Islet of Langerhans (tissue), 1 donor: ENCODE measurements at regions not wholly inside any gene's neighbourhood (a gene's known extent, or its start where the extent isn't known, plus 50 kb on each side); places are given as distances from the start of the nearest gene placed in this dataset.

Experiments
- FAIRE-seq: peaks from one replicate; lab custom pipeline; 2011; peaks lifted over from hg19 to GRCh38; lab: Jason Lieb, UNC

DNA sequence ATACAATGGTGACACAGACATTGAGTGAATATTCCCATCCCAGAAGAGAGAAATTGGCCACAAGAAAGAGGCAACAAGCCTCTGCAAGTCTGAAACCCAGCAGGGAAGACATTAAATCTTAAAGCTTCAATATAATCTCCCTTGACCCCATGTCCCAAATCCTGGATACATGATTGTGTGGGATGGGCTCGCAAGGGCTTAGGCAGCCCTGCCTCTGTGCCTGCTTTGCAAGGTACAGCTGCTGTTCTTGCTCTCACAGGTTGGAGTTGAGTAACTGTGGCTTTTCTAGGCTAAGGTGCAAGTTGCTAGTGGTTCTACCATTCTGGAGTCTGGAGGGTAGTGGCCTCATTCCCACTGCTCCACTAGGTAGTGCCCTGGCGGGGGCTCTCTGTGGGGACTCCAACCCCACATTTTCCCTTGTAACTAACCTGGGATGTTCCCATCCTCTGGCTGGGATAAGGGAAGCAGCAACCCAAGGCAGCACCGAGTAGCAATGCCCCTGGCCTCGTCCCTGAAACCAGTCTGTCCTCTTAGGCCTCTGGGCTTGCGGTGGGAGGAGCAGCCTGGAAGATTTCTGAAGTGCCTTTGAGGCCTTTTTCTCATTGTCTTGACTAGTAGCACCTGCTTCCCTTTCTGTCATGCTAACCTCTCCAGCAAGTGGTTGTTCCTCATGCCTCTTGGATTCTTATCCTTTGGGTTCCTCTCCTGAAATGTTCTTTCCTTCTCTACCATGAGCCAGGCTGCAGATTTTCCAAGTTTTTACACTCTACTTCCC lies 90.0 kb downstream of the FAM174B start:
- no peak for FAIRE-seq

DNA sequence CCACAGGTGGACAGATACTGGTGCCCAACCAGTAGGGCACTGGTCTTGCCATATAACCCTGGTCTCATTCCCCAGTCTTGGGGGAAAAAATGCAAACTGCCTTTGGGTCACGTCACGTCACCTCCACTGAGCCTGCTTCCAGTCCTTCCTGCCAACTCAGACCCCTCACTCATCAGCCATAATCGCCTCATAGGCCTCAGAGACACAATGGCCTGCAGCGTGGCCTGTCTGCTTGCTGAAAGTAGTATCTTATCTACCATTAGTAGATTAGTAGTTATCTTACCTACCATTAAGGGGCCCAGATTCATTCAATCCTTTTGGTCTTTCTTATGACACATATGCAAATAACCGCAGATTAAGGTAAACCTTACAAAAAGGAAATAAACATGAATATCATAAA lies 93.8 kb downstream of the FAM174B start:
- no peak for FAIRE-seq

DNA sequence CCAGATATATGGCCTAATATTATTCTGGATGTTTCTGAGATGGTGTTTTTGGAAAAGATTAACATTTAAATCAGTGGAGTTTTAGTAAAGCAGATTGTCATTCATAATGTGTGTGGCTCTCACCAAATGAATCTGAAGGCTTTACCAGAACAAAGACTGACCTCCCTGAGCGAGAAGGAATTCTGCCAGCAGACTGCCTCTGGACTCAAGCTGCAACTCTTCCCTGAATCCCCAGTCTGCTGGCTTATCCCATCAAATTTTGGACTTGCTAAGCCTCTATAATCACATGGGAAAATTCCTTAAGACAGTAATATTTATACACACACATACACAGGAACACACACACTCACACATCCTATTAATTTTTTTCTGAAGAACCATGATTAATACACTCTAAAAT lies 102.3 kb downstream of the FAM174B start:
- no peak for FAIRE-seq

DNA sequence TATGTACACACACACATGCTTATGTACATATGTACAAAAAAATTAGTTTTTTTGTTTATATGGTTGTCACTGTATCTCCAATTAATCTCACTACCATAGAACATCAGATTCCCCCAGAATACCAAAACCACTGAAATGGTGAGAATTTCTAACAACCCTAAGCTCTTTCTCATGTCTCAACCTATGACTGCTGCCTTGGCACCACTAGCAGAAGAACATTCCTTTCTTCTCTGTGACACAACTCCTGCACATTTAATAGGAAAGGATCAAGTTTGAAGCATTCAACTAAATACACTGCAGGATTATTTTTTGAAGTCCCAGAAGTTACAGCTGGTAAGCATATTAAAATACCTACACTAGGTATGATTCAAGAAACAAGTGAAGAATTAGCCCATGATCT lies 109.6 kb downstream of the FAM174B start:
- FAIRE-seq, result no peak

DNA sequence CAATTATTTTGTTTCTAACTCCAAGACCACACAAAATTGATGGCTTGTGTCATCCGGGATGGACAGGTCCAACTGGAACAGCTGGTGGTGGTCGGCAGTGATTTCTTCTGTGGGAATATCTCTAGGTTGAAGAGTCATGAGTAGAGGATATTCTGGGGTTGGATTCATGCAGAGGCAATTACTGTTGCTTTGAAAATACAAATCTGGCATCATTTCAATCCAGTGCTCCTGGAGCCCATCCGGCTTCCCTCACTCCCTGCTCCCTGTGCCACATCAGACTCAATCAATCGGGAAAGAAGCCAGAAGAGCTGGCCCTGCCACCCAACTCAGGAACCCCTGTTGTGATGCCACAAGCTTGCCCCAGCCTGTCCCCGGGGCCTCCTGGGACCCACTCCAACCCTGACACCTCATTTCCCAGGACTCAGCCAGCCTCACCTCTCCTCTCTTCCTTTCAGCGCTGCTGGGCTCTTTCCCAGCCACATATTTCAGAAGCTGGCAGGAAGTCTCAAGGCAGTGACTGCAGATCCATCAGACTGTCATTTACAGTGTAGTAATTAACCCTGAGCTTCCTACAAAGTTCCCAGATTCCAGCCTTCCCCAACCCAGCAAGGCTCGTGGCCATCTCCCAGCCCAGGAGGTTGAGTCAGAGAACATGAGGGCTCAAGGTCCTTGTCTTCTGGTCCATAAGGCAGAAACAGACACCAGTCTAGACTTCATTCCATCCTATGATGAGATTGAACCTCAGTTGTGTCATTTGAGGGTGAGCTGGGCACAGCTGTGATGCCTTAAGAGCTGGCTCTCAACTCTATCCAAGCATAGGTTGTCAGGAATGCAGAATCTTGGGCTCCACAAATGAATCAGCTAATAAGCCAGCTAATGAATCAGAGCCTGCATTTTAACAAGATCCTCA lies 114.0 kb downstream of the FAM174B start:
- FAIRE-seq, result no peak

DNA sequence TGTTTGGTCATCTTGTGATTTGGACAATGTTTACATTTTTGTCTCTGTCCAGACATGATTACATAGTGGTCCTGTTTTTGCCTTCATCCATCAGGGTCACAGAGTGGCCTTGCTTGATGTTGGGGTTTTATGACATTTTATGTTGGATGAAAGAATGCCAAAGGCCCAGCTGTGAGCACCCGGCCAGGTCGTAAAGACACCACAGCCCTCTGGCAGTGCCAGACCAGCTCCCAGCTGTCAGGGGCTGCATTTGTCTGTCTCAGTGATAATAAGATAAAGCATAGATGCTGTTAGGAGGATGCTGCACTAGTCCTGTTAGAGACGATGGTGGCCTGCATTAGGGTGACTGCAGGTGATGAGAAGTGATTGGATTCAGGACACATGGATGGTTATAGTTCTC lies 117.5 kb downstream of the FAM174B start:
- no peak for FAIRE-seq

DNA sequence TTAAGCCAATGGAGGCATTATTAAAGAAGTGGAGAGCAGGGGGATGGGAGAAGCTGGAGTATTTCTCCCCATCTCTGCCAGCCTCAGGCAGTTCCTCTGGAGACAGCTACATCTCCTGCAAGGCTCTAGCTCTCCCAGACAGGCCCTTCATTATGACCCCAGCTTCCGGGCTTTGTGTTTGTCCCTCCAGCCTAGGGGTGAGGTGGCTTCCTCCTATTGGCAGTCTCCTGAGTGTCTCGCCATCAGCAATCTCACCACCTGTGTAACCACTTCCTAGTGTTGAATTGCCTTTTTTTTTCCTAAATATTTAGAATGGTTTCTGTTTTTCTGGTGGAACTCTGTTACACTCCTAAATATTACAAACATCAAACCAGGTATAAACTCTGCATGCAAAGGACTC lies 122.3 kb downstream of the FAM174B start:
- no peak for FAIRE-seq

DNA sequence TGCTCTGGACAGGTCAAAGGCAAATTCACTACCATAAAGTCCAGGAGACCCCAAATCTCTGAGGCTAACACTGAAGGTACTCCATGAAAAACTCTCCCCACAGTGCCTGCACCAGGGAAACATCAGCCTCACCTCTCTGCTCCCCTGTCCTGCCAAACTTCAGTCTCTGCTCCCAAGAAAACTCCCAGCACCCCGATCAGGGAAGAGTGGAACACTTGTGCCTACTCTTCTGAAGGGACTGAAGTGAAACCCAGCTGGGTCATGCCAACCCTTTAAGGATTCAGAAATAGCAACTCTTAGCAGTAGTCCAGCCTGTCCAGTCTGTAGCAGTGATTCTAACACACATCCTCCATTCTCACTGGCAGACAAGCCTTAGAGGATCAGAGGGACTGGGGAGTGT lies 124.2 kb downstream of the FAM174B start:
- no peak for FAIRE-seq

DNA sequence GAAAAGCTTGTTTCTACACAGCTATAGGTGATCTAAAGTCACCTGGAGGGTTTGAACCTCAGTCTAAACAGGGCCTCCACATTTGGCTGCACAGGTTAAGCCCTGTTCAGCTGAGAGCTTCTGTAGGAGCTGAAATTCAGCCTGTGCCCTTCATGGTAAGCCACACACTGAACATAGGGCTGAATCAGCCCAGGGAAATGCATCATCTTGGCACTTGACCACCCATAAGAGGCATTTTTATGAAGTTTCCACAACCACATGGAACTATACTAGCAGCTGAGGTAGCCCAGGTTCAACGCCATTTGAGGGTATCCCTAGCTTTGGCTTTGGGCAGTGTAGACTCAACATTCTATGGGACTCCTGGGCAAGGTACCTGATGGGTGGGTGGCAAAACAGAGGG lies 126.8 kb downstream of the FAM174B start:
- FAIRE-seq, result no peak

DNA sequence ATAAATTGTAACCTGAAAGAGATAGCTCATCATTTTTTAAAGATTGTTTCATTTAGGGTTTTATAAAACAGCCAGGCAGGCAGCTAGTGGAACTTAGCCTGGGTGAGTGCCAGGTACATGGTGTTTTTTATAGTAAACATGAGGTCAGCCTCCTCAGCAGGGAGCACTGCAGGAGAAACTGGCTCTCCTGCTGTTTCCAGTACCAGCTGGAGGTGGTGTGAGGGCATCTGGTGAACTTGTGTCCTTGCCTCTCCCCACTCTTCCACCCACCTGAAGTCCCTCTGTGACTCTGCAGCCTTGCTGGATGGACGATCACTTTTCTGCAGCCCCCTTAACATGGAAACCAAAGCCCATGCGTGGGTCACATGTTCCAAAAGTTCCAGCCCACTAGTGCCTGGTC lies 128.4 kb downstream of the FAM174B start:
- no peak for FAIRE-seq

DNA sequence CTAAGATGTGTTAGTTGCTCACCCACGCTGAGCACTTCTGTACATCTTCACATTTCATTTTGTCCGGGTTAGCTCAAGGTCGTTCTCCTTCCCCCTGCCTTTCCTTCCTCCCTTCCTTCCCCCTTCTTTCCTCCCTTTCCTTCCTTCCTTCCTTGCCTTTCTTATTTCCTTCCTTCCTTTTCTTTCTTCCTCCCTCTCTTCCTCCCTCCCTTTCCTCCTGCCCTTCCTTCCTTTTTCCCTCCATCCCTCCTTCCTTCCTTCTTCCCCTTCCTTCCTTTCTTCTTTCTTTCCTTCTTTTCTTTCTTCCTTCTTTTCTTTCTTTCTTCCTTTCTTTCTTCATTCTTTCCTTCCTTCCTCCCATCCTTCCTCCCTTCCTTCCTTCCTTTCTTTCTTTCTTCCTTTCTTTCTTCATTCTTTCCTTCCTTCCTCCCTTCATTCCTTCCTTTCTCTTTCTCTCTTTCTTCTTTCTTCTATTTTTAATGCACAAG lies 129.8 kb downstream of the FAM174B start:
- FAIRE-seq, result no peak

DNA sequence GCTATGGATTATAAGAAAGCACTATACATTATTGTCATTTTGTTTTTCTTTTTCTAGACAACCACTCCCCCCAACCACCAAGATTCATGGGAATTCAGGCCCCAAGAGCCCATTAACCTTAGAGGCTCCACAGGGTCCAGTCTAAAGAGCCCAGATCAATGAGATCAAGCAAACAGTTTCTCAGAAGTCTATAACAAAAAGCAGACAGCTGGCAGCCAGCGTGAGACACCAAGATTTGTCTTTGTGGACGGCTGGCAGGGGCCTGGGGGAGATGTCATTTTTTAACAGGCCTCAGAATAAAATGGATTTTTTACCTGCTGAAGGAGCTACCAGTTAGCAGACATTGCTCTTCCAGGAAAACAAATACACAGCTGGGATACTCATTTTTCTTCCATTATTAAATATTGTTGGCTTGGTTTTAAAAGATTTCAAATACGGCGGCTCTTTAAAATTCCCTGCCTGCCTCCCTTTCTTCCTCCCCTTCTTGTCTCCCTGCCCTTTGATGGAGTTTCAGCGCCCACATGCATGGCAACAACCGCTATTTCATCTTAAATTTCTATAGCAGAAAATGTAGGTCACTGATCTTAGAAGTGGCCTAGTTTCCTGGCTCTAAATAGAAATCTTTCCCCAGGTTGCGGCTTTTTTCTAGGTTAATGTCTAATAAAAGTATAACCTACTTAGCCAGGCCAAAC lies 130.6 kb downstream of the FAM174B start:
- no peak for FAIRE-seq

DNA sequence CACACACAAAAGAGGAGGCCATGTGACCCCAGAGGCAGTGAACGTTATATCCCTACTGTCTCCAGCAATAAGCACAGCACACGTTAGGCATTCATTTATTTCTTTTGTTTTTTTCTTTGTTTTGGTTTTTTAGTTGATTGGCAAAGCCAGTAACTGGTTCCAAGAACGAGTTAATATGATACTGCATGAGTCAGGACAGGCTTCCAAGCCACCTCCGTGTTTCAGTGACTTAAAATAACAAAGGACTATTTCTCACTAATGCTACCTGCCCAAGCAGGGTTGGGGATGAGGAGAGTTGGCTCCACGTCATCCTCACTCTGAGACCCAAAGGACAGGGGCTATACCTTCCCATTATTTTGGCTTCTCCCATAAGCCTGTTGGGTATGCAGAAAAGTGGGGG lies 130.5 kb downstream of the ST8SIA2 start:
- no peak for FAIRE-seq

DNA sequence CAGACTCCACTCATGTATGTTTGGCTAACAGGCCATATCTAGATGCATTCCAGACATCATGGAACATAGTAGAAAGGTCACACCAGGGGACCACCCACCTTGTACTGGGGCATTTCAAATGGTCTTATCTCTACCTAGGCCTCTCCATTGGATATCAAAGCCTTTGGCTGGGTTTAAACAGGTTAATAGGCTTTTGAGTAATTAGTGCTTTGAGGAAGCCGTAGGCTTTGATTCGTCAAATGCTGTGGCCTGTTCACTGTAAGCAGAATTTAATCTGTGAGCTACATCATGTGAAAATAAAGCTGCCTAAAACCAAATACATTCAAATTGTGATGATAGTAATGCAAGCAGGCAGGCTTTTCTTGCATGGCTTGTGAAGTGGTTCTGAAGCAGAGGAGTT lies 129.5 kb downstream of the ST8SIA2 start:
- FAIRE-seq, result no peak

DNA sequence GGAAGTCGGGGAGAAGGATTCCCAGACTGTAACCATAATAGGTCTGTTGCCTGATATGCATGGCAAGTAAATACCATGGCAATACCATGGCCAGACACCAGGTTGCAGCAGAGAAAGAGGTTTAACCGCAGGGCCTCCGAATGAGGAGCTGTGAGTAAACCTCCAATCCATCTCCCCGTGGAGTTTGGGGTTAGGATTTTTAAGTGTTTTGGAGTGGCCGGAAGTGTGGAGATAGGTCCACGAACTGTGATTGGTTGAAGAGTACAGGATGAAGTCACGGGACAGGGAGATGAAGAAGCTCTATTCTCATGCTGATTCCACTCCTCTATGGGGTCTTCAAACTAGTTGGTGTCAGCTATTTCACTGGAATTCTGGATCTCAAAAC lies 127.9 kb downstream of the ST8SIA2 start:
- peak; percentile 98 for FAIRE-seq

DNA sequence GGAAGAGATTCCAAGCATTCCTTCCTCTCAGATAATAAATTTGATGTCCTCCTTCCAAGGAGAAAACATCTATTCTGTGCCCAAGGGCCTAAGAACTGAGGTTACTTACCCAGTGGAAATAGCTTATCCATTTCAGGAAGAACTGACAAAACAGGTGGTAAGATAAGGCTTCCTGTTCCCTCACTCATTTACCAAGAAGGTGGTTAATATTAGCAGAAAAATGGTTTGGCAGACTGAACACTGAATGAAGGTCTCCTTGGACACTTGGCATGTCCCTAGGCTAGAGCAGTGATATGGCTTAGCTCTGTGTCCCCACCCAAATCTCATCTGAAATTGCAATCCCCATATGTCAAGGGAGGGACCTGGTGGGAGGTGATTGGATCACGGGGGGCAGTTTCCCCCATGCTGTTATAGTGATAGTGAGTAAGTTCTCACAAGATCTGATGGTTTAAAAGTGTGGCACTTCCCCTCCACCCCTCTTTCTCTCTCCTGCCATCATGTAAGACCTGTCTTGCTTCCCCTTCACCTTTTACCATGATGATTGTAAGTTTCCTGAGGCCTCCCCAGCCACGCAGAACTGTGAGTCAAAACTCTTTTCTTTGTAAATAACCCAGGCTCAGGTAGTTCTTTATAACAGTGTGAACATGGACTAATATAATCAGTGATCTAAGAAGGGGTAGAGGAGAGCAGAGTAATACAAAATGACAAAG lies 127.4 kb downstream of the ST8SIA2 start:
- FAIRE-seq, result no peak

DNA sequence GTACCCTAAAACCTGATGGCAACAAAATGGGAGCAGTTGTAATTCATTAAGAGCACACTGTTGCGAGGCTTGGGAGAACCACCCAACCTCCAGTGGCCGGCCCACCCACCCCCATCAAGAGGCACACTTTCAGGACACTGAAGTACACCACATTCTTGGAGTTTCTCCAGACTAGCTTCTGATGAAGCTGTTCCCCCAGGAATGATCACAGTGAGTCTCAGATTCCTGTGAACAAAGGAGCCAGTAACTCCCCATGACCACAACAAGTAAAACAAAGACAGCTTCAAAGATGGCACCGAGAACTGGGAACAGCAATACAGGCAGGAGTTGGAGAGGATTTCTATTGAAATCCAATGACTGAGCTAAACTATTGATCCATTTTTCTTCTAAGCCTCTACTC lies 126.0 kb downstream of the ST8SIA2 start:
- no peak for FAIRE-seq
